Endothelial cell of umbilical vein (primary cell): ENCODE measurements at regions not wholly inside any gene's neighbourhood (a gene's known extent, or its start where the extent isn't known, plus 50 kb on each side); places are given as distances from the start of the nearest gene placed in this dataset.

Source experiments
- BruUV-seq: library from RNA; stranded (reverse); fragments of 400-500 nt; replicated peaks from 2 replicates; lab custom pipeline; 2021; lab: Mats Ljungman, UMichigan
- CTCF ChIA-PET: fragments of 300-600, 350-600 bp; sonication (Branson Sonifier 250); formaldehyde crosslinking; loops from one replicate; lab custom pipeline; 2021; ENCODE audit warnings: antibody characterized with exemption, inconsistent platforms; lab: Charles Lee
- POLR2A ChIA-PET: fragments of 300-600, 350-600 bp; sonication (Branson Sonifier 250); formaldehyde crosslinking; loops from one replicate; lab custom pipeline; 2021; ENCODE audit warnings: antibody characterized with exemption, inconsistent platforms; lab: Charles Lee
- DNase-seq: peaks from one replicate; pipeline ENCODE4 v3.0.0-alpha.2; 2011; ENCODE audit warnings: low read depth, low spot score
- FAIRE-seq: peaks from 2 replicates; lab custom pipeline; 2011; peaks lifted over from hg19 to GRCh38; lab: Jason Lieb, UNC
- H2AFZ ChIP-seq: 2 replicates; pipeline ENCODE4 v1.6.0; 2012; ENCODE audit warnings: low read depth, low read length, control low read depth, inconsistent platforms
- H3K27ac ChIP-seq: 2 replicates; pipeline ENCODE4 v1.5.1; 2011; ENCODE audit warnings: low read depth, mild to moderate bottlenecking, control low read depth, low read length, moderate library complexity; ENCODE audit not compliant: insufficient read depth
- H3K27me3 ChIP-seq, 2 experiments: 2 replicates each; pipeline versions ENCODE4 v1.6.0 to v1.6.1; 2011; ENCODE audit warnings: low read length in 2 of 2, mixed read lengths in 1 of 2; ENCODE audit not compliant: control insufficient read depth in 2 of 2, insufficient read depth in 2 of 2
- H3K36me3 ChIP-seq, 2 experiments: 2 replicates in 1 of 2; 3 replicates in 1 of 2; pipeline ENCODE4 v1.5.1; 2011; ENCODE audit warnings: low read length in 2 of 2, mild to moderate bottlenecking in 1 of 2, moderate library complexity in 1 of 2; ENCODE audit not compliant: control insufficient read depth in 2 of 2, insufficient read depth in 2 of 2; ENCODE audit errors: extremely low read depth in 1 of 2
- H3K4me1 ChIP-seq: 3 replicates; pipeline ENCODE4 v1.5.1; 2011; ENCODE audit warnings: mild to moderate bottlenecking, low read length; ENCODE audit not compliant: control insufficient read depth, insufficient read depth; ENCODE audit errors: extremely low read depth
- H3K4me2 ChIP-seq: 2 replicates; pipeline ENCODE4 v1.6.1; 2011; ENCODE audit warnings: low read length, control low read depth, mixed read lengths; ENCODE audit not compliant: insufficient read depth
- H3K4me3 ChIP-seq, 3 experiments: fragments of 200-600 bp in 1 of 3; sonication (generic), shearing (Covaris generic) in 1 of 3; replicated peaks in 1 of 3; 2 replicates each; pipeline ENCODE4 v1.5.1; 2011 to 2016; ENCODE audit warnings: control low read depth in 3 of 3, low read length in 3 of 3, mild to moderate bottlenecking in 2 of 3, inconsistent platforms in 1 of 3, low read depth in 1 of 3, moderate library complexity in 1 of 3; ENCODE audit not compliant: insufficient read depth in 1 of 3
- H3K79me2 ChIP-seq: 2 replicates; pipeline ENCODE4 v1.6.0; 2012; ENCODE audit warnings: low read length, inconsistent platforms; ENCODE audit not compliant: control insufficient read depth, insufficient read depth
- H3K9ac ChIP-seq: replicated peaks from 2 replicates; pipeline ENCODE3; 2011; ENCODE audit warnings: low read length, control low read depth; ENCODE audit not compliant: insufficient read depth; ENCODE audit errors: extremely low read depth
- H3K9me1 ChIP-seq: replicated peaks from 3 replicates; pipeline ENCODE4 v1.6.0; 2011; ENCODE audit warnings: mild to moderate bottlenecking, low read length; ENCODE audit not compliant: control insufficient read depth, insufficient read depth; ENCODE audit errors: extremely low read depth
- H3K9me3 ChIP-seq: replicated peaks from 2 replicates; pipeline ENCODE4 v1.5.1; 2012; ENCODE audit warnings: low read length, inconsistent platforms; ENCODE audit not compliant: control insufficient read depth, insufficient read depth
- H4K20me1 ChIP-seq: replicated peaks from 2 replicates; pipeline ENCODE3; 2011; ENCODE audit warnings: mild to moderate bottlenecking, low read length; ENCODE audit not compliant: control insufficient read depth, insufficient read depth; ENCODE audit errors: extremely low read depth
- CTCF ChIP-seq, 2 donors: IDR thresholded peaks; 1 replicate in 1 of 2; 2 replicates in 1 of 2; pipeline ENCODE4 v1.5.1; 2011; ENCODE audit warnings: low read length in 2 of 2, mild to moderate bottlenecking in 2 of 2, moderate library complexity in 2 of 2, control low read depth in 1 of 2, inconsistent platforms in 1 of 2, low read depth in 1 of 2; ENCODE audit not compliant: insufficient read depth in 1 of 2; ENCODE audit errors: extremely low read depth in 1 of 2
- EZH2 ChIP-seq: IDR thresholded peaks from 2 replicates; pipeline ENCODE4 v1.6.1; 2012; ENCODE audit warnings: borderline replicate concordance, low read depth, mild to moderate bottlenecking, moderate library complexity, low read length, inconsistent platforms; ENCODE audit not compliant: severe bottlenecking
- FOS ChIP-seq: IDR thresholded peaks from 2 replicates; pipeline ENCODE4 v1.6.1; 2011; ENCODE audit warnings: mild to moderate bottlenecking, low read length, moderate library complexity, borderline replicate concordance; ENCODE audit not compliant: insufficient read depth
- GATA2 ChIP-seq: IDR thresholded peaks from 2 replicates; pipeline ENCODE4 v1.7.0; 2011; ENCODE audit warnings: low read depth, mild to moderate bottlenecking, moderate library complexity, mixed read lengths, low read length; ENCODE audit not compliant: insufficient read length, insufficient read depth
- JUN ChIP-seq: IDR thresholded peaks from 2 replicates; pipeline ENCODE4 v1.6.1; 2011; ENCODE audit warnings: borderline replicate concordance, low read depth; ENCODE audit not compliant: insufficient read length, insufficient read depth
- MAX ChIP-seq: IDR thresholded peaks from 2 replicates; pipeline ENCODE4 v1.6.1; 2011; ENCODE audit not compliant: insufficient read depth, insufficient read length
- MYC ChIP-seq: IDR thresholded peaks from one replicate; pipeline ENCODE4 v1.6.1; 2011; ENCODE audit warnings: mild to moderate bottlenecking, low read depth, low read length
- POLR2A ChIP-seq: IDR thresholded peaks from 2 replicates; pipeline ENCODE4 v1.6.1; 2012; ENCODE audit warnings: low read depth, mild to moderate bottlenecking, control low read depth, low read length
- POLR2AphosphoS5 ChIP-seq: IDR thresholded peaks from 2 replicates; pipeline ENCODE4 v1.6.1; 2012; ENCODE audit warnings: low read depth, mild to moderate bottlenecking, control low read depth, low read length, moderate library complexity; ENCODE audit not compliant: insufficient read depth
- dilution Hi-C: fragments of 300-500 bp; cut with MboI; formaldehyde crosslinking; loops from one replicate; pipeline ENCODE4 v1.15.0; 2019; ENCODE audit warnings: low sequenced_read_pairs; ENCODE audit not compliant: extremely low pct_ligation_motif_present
- intact Hi-C: fragments of 100-400 bp; cut with micrococcal nuclease; formaldehyde crosslinking; loops from one replicate; pipeline ENCODE4 v1.10.0; 2022

- H3K79me2 ChIP-seq = no peaks in the 10 kb centered on the region
- H3K4me1 ChIP-seq = no peaks in the 10 kb centered on the region
- H2AFZ ChIP-seq = no peak overlapping the region
- dilution Hi-C loops = no loop called here
- no peaks in the 10 kb centered on the region for H3K27me3 ChIP-seq
- no peak overlapping the region for H3K4me2 ChIP-seq
- CTCF ChIA-PET = no interaction called here
- DNase-seq = no peak
- no TSS peak for BruUV-seq
- no peaks in the 10 kb centered on the region for H3K36me3 ChIP-seq
- no peak for FAIRE-seq
- intact Hi-C loops = no loop called here
- no peaks in the 10 kb centered on the region for H3K9me3 ChIP-seq
- no peaks in the 10 kb centered on the region for H4K20me1 ChIP-seq
- POLR2A ChIA-PET = no interaction called here
- no peaks in the 10 kb centered on the region for H3K9me1 ChIP-seq
- no peak overlapping the region for H3K27ac ChIP-seq
- H3K4me3 ChIP-seq = no peak overlapping the region
- no peak overlapping the region for H3K9ac ChIP-seq
- TF ChIP-seq POLR2A = no peak
- TF ChIP-seq MAX = no peak
- no peak for TF ChIP-seq FOS
- no peak for TF ChIP-seq EZH2
- no peak for TF ChIP-seq GATA2
- no peak for TF ChIP-seq MYC
- no peak for TF ChIP-seq JUN
- no peak for TF ChIP-seq CTCF (IDR thresholded peaks at IDR 0.05; ENCODE audit: extremely low read depth in 1 of 2, insufficient read depth in 1 of 2, low read depth in 1 of 2, low read length in 2 of 2)
- no peak for TF ChIP-seq POLR2AphosphoS5
Measured at GRCh38 chr18:11470941-11471340, 138.5 kb upstream of the SLC35G4 start.
